ENCODE measurements at regions not wholly inside any gene's neighbourhood (a gene's known extent, or its start where the extent isn't known, plus 50 kb on each side); places are given as distances from the start of the nearest gene placed in this dataset.

DNA sequence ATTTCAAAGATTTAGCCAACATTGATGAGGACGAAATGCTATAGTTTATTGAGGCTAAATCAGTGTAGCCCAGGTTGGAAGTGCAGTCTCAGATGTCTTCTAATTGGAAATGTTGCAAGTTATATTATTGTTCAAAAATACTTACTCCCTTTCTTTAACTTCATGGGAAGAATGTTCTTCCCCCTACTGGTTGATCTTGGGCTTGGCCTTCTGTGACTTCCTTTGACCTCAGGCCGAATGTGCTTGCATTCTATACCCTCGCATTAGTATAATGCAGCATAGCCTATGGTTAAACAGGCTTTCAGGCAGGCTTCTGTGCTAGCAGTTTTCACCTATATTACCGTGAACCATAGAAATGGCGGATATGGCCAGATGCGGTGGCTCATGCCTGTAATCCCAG is 77.3 kb downstream of the RPE65 start (continued):
- TF ChIP-seq, protein P1, sequence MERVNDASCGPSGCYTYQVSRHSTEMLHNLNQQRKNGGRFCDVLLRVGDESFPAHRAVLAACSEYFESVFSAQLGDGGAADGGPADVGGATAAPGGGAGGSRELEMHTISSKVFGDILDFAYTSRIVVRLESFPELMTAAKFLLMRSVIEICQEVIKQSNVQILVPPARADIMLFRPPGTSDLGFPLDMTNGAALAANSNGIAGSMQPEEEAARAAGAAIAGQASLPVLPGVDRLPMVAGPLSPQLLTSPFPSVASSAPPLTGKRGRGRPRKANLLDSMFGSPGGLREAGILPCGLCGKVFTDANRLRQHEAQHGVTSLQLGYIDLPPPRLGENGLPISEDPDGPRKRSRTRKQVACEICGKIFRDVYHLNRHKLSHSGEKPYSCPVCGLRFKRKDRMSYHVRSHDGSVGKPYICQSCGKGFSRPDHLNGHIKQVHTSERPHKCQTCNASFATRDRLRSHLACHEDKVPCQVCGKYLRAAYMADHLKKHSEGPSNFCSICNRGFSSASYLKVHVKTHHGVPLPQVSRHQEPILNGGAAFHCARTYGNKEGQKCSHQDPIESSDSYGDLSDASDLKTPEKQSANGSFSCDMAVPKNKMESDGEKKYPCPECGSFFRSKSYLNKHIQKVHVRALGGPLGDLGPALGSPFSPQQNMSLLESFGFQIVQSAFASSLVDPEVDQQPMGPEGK (CRISPR knock-in tag; IDR thresholded peaks at IDR 0.05; ENCODE audit: borderline replicate concordance), result no peak
- TF ChIP-seq PPARA (CRISPR knock-in tag; IDR thresholded peaks at IDR 0.05; ENCODE audit: borderline replicate concordance), result no peak
- TF ChIP-seq ESRRG (CRISPR knock-in tag; IDR thresholded peaks at IDR 0.05), result no peak
- TF ChIP-seq CSDC2 (CRISPR knock-in tag; IDR thresholded peaks at IDR 0.05), result no peak
- TF ChIP-seq TCF4 (CRISPR knock-in tag; IDR thresholded peaks at IDR 0.05; ENCODE audit: borderline replicate concordance), result no peak
- TF ChIP-seq ZC3H10 (CRISPR knock-in tag; IDR thresholded peaks at IDR 0.05), result no peak
- TF ChIP-seq ARNTL (CRISPR knock-in tag; IDR thresholded peaks at IDR 0.05; ENCODE audit: borderline replicate concordance, low read depth), result no peak
- no peak for TF ChIP-seq BACH2 (CRISPR knock-in tag; IDR thresholded peaks at IDR 0.05; ENCODE audit: borderline replicate concordance)
- no peak for TF ChIP-seq ISL1 (CRISPR knock-in tag; IDR thresholded peaks at IDR 0.05)
- TF ChIP-seq, protein P2, sequence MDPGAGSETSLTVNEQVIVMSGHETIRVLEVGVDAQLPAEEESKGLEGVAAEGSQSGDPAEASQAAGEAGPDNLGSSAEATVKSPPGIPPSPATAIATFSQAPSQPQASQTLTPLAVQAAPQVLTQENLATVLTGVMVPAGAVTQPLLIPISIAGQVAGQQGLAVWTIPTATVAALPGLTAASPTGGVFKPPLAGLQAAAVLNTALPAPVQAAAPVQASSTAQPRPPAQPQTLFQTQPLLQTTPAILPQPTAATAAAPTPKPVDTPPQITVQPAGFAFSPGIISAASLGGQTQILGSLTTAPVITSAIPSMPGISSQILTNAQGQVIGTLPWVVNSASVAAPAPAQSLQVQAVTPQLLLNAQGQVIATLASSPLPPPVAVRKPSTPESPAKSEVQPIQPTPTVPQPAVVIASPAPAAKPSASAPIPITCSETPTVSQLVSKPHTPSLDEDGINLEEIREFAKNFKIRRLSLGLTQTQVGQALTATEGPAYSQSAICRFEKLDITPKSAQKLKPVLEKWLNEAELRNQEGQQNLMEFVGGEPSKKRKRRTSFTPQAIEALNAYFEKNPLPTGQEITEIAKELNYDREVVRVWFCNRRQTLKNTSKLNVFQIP (CRISPR knock-in tag; IDR thresholded peaks at IDR 0.05; ENCODE audit: borderline replicate concordance, low read depth), result no peak
- TF ChIP-seq OSR1 (CRISPR knock-in tag; IDR thresholded peaks at IDR 0.05), result no peak

DNA sequence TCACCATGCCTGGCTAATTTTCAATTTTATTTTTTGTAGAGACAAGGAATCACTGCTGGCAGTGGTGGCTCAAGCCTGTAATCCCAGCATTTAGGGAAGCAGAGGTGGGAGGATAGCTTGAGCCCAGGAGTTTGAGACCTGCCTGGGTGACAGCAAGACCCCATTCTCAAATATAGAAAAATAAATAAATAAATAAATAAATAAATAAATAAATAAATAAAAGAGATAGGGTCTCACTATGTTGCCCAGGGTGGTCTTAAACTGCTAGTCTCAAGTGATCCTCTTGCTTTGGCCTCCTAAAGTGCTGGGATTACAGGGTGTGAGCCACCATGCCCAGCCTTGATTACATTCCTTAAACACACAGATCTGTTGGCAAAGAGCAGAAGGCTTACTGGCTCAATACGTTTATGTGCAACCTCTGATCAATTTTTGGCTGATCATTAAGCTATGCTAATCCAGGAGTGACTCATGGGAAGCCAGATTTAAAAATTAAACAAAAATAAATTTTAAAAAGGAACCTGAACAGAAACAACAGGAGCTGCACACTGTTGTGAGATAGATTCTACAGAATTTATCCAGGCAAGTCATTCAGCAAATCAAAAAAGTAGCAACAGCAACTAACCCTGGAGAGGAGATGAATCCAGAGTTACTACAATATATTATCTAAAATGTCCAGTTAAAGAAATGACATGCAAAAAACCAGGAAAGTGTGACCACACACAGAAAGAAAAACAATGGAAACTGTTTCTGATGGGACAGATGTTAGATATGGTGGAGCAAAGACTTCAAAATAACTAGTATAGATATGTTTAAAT is 79.4 kb downstream of the RPE65 start:
- no peak for ATAC-seq
- TF ChIP-seq, protein P3, sequence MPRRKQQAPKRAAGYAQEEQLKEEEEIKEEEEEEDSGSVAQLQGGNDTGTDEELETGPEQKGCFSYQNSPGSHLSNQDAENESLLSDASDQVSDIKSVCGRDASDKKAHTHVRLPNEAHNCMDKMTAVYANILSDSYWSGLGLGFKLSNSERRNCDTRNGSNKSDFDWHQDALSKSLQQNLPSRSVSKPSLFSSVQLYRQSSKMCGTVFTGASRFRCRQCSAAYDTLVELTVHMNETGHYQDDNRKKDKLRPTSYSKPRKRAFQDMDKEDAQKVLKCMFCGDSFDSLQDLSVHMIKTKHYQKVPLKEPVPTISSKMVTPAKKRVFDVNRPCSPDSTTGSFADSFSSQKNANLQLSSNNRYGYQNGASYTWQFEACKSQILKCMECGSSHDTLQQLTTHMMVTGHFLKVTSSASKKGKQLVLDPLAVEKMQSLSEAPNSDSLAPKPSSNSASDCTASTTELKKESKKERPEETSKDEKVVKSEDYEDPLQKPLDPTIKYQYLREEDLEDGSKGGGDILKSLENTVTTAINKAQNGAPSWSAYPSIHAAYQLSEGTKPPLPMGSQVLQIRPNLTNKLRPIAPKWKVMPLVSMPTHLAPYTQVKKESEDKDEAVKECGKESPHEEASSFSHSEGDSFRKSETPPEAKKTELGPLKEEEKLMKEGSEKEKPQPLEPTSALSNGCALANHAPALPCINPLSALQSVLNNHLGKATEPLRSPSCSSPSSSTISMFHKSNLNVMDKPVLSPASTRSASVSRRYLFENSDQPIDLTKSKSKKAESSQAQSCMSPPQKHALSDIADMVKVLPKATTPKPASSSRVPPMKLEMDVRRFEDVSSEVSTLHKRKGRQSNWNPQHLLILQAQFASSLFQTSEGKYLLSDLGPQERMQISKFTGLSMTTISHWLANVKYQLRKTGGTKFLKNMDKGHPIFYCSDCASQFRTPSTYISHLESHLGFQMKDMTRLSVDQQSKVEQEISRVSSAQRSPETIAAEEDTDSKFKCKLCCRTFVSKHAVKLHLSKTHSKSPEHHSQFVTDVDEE (CRISPR knock-in tag; IDR thresholded peaks at IDR 0.05), result no peak
- TF ChIP-seq TCF4 (CRISPR knock-in tag; IDR thresholded peaks at IDR 0.05; ENCODE audit: borderline replicate concordance) (no peak), RARB (CRISPR knock-in tag; IDR thresholded peaks at IDR 0.05) (no peak), ISL1 (CRISPR knock-in tag; IDR thresholded peaks at IDR 0.05) (no peak), ARNTL (CRISPR knock-in tag; IDR thresholded peaks at IDR 0.05; ENCODE audit: borderline replicate concordance, low read depth) (no peak), ZFP30 (CRISPR knock-in tag; IDR thresholded peaks at IDR 0.05) (no peak), CSDC2 (CRISPR knock-in tag; IDR thresholded peaks at IDR 0.05) (no peak)

DNA sequence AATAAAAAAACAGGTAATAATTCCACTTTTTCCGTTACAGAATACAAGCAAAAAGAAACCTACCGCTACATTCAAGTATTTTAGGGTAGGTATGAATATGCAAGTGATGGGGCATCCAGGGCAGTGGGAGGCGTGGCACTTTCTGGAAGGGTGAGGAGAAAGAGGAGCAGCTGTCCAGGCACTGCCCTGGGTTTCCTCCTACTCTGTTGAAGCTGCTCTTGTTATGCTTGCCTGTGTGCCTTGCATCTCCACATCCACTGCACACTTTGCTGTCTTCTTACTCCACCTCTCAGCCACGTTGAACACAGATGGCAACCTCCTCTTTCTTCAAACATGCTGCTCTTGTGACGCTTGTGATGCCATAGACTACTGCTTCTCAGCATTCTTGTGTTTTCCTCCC is 83.2 kb downstream of the RPE65 start:
- TF ChIP-seq TCF4 (CRISPR knock-in tag; IDR thresholded peaks at IDR 0.05; ENCODE audit: borderline replicate concordance) (no peak), SNAI2 (CRISPR knock-in tag; IDR thresholded peaks at IDR 0.05) (no peak)
- no peak for ATAC-seq

DNA sequence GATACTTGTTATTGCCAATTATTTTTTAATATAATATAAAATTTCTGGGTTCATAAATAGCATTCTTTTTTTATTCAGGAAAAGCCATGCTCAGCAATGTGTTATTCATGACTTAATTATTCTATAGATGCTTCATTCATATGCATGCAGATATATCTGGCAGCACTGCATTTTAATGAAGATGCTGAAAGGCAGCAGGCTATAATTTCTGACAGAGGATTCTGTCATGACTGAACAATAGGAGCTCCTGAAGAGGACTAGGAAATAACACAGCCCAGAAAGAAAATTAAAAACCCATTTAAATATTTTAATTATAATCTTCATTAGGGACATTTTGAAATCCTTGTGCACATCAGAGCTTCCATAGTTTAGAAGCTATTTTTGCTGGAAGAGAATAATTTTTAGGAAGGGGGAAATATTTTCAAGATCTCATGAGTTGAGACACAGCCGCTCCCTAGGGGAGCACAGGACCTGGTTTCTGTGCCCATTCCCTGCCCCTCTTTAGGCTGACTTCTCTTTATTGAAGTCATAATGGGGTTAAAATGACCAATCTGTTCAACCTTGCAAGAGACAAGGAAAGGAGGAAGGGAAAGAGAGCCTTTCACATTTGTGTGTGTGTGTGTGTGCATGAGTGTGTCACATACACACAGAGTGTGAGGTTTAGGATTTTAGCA is 83.9 kb downstream of the RPE65 start:
- no peak for ATAC-seq
- TF ChIP-seq, protein P1 (CRISPR knock-in tag; IDR thresholded peaks at IDR 0.05; ENCODE audit: borderline replicate concordance), result no peak
- no peak for TF ChIP-seq ZFP3 (CRISPR knock-in tag; IDR thresholded peaks at IDR 0.05)
- TF ChIP-seq, protein P2 (CRISPR knock-in tag; IDR thresholded peaks at IDR 0.05; ENCODE audit: borderline replicate concordance, low read depth), result no peak
- no peak for TF ChIP-seq RARB (CRISPR knock-in tag; IDR thresholded peaks at IDR 0.05)
- no peak for TF ChIP-seq ARNTL (CRISPR knock-in tag; IDR thresholded peaks at IDR 0.05; ENCODE audit: borderline replicate concordance, low read depth)
- TF ChIP-seq ZFP30 (CRISPR knock-in tag; IDR thresholded peaks at IDR 0.05), result no peak
- no peak for TF ChIP-seq ZNF565 (CRISPR knock-in tag; conservative IDR thresholded peaks at IDR 0.05; ENCODE audit: low read depth)
- no peak for TF ChIP-seq ESRRG (CRISPR knock-in tag; IDR thresholded peaks at IDR 0.05)
- TF ChIP-seq CSDC2 (CRISPR knock-in tag; IDR thresholded peaks at IDR 0.05), result no peak
- TF ChIP-seq, protein P4, sequence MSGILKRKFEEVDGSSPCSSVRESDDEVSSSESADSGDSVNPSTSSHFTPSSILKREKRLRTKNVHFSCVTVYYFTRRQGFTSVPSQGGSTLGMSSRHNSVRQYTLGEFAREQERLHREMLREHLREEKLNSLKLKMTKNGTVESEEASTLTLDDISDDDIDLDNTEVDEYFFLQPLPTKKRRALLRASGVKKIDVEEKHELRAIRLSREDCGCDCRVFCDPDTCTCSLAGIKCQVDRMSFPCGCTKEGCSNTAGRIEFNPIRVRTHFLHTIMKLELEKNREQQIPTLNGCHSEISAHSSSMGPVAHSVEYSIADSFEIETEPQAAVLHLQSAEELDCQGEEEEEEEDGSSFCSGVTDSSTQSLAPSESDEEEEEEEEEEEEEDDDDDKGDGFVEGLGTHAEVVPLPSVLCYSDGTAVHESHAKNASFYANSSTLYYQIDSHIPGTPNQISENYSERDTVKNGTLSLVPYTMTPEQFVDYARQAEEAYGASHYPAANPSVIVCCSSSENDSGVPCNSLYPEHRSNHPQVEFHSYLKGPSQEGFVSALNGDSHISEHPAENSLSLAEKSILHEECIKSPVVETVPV (CRISPR knock-in tag; IDR thresholded peaks at IDR 0.05), result no peak
- no peak for TF ChIP-seq GLIS3 (CRISPR knock-in tag; IDR thresholded peaks at IDR 0.05)
- no peak for TF ChIP-seq ISL1 (CRISPR knock-in tag; IDR thresholded peaks at IDR 0.05)
- no peak for TF ChIP-seq ZNF8 (CRISPR knock-in tag; IDR thresholded peaks at IDR 0.05)
- no peak for TF ChIP-seq ZNF70 (CRISPR knock-in tag; IDR thresholded peaks at IDR 0.05)
- TF ChIP-seq TOX (CRISPR knock-in tag; IDR thresholded peaks at IDR 0.05; ENCODE audit: borderline replicate concordance), result no peak
- no peak for TF ChIP-seq BACH2 (CRISPR knock-in tag; IDR thresholded peaks at IDR 0.05; ENCODE audit: borderline replicate concordance)
- TF ChIP-seq OSR1 (CRISPR knock-in tag; IDR thresholded peaks at IDR 0.05), result no peak
- TF ChIP-seq SNAI2 (CRISPR knock-in tag; IDR thresholded peaks at IDR 0.05), result no peak
- TF ChIP-seq ZC3H10 (CRISPR knock-in tag; IDR thresholded peaks at IDR 0.05), result no peak
